ENCODE measurements at regions not wholly inside any gene's neighbourhood (a gene's known extent, or its start where the extent isn't known, plus 50 kb on each side); places are given as distances from the start of the nearest gene placed in this dataset.

GRCh38 chr11:45436966-45437365 lies 150.8 kb upstream of the SYT13 start:
- TF ChIP-seq CTCF (IDR thresholded peaks at IDR 0.05) (no peak), POLR2A (IDR thresholded peaks at IDR 0.05) (no peak)
